Stimulated activated CD4-positive, alpha-beta T cell treated with anti-CD3 and anti-CD28 coated beads, Interleukin-1b, Interleukin-23, amount 100 ng/mL, for 48 hours (primary cell): ENCODE measurements at regions not wholly inside any gene's neighbourhood (a gene's known extent, or its start where the extent isn't known, plus 50 kb on each side); places are given as distances from the start of the nearest gene placed in this dataset.

Experiments
- DNase-seq: peaks from one replicate; pipeline ENCODE4 v3.0.0-alpha.2; 2020

DNA sequence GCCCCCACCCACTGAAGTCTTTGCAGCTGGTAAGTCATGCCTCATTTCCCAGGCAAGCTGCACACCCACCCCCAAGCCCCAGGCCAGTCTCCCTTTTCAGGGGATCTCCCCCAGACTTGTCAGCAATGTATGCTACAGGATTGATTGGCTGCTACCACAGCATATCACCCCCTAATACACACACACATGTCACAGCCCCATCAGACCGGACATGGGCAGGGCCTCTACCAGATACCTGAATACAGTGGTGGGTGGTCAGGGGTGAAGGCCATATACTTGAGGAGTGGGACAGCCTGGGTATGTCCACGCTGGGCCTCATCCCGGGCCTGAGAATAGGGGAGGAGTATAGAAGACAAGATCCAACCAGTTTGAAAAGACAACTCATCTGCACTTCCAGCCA lies 63.4 kb upstream of the ARAP3 start:
- DNase-seq, result no peak

DNA sequence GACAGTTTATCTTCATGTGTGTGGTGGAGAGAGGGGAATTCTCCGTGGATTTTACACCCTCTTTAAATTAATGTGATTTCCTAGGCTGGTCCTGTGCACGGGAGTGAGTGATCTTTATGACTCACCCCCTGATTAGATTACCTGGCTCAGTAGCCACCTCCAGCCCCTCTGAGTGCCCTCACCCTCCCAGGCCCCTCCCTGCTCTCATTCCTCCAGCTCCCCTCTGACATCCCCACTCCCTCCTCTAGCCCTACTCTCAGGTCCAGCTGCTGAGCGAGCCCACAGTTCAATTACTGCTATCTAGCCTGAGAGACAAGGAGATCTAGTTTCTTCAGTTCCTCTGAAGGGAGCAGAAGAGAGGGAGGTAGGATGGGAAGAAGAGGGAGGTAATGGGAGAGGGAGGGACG lies 61.8 kb upstream of the ARAP3 start:
- no peak for DNase-seq

DNA sequence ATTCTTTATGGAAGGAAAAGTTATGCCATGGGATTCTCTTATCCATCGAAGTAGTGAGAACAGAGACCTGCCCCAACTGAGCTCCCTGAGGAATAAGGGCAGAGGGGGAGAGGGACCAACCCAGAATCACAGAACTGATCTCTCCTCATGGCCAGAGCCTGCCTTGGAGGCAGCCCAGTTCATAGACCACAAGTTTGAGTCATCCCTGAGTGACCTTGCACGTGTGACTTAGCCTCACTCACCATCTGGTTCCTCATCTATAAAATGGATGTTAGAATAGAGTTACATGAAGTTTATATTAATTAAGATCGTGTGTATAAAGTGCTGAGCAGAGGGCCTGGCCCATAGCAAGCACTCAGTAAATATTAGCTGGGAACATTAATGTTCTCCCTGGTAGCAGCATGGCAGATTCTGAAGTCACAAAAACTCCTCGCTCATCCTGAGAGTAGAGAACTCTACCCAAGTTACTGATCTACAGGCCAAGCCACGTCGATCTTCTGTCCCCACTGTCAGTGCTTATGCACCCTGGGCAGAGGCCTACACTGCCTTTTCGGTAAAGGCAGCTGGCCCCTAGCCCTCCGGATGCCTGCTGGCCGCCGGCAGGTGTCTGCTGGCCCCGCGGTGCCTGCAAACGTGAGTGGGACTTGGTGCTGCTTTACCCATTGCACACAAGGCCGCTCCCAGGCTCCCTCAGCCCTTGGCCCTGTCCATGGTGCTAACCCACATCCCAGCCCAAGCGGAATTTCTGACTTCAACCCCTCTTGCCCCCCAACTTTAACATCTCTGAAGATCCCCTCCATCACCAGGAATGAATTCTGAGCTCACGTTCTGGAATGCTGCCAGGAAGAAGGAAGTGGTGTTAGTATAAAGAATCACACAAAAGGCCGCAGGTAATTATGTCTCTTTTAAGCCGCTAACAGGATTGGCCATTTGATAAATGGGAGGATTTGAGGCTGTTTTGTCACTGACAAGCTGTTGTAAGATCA lies 61.1 kb upstream of the ARAP3 start:
- DNase-seq, result no peak

DNA sequence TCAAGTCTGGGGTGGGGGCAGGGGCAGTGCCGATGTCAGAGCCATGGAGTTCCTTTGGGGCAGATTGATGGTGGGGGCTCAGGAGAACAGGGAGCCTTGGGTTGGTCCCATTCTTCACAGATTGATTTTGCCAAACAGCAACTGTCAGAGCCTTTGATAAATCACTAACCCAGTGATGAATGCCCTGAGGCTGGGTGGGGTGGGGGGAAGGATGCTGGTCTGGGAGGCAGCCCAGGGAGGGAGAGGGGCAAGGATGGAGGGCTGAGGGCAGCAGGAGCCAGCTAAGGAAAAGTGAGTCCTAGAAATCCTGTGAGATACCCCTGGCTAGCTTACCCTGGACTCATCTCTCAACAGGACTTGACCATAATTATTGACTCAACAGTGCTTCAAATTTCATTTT lies 60.1 kb upstream of the ARAP3 start:
- no peak for DNase-seq

DNA sequence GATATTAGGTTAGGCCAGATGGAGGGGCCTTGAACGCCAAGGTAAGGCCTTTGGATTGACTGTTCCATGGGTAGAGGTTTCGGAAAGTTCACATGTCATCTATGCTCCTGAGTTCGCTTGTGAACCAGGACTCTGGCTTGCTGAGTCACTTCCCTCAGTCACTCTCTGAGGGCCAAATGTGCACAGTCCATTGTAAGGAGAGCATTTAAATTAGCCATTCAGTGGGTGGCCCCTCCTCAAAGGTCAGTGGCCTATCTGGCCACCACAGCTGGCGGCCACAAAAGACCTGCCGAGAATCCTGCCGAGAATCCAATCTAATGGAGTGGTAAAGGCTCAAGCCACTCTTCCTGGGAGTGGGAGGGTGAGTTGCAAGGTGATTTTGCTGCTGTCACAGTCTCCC lies 58.9 kb upstream of the ARAP3 start:
- no peak for DNase-seq

DNA sequence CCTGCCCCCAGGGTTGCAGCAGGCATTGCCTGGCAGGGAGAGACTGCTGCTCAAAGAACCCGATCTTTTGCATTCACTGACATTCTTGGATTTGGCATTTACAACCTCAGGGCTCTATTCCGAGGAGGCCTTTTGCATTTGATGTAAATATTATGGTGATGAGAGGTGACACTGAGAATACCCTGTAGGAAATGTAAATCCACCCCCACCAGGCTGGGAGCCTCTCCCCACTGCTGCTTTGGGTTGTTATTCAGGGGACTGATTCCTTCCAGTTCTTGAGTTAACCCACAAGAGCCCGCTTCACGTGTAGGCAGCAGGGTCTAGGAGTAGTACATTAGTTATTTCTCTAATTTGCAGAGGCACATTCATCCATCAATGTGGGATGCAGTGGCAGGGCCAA lies 55.5 kb upstream of the ARAP3 start:
- no peak for DNase-seq

DNA sequence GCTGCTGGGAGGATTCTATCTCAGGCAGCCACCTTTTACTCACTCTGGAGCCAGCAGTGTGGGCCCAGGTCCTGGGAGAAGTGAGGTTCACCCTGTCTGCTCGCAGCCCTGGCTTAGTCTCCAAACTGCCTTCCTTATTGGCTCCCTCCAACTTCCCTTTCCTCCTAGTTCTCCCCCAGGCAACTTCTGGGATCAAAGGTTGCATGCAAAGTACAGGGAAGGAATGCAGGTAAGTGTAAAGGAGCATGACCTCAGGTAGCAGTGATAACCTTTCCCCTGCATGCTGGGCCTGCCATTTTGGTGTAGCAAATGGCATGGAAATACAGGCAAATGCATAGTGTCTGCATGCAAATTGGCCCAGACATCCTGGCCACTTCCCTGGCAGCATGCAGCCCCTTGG lies 53.8 kb upstream of the ARAP3 start:
- no peak for DNase-seq

DNA sequence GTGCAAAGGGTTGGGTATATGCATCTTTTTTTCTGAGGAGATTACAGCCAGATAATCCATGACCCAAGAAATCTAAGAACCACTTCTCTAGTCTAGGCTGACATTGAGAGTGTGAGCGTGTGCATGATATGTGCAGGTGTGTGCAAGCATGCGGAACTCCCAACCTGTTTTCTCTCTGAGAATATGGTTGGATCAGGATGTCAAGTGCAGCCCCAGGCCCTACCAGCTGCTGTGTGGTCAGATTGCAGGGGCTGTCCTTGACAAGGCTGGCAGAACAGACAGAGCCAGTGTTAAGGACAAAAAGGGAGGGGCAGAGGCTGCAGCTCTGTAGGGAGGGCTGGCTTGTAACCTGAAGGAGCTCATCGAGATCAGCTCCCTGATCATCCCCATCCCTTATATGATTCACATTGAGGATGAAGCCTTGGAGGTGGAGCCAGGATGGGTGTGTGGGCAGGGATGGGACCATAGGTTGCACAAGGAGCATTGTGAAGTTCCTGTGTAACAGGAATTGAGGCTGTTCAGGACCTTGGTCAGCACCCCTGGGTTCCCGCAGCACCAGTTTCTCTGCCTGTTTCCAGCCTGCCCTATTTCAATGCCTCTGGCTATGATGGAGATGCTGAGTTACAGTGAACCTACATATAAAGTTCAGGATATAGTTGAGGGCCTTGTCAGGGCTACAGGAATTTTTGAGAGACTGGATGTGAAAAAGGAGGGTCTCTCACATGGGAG lies 52.6 kb upstream of the ARAP3 start:
- DNase-seq, result peak; percentile 11

DNA sequence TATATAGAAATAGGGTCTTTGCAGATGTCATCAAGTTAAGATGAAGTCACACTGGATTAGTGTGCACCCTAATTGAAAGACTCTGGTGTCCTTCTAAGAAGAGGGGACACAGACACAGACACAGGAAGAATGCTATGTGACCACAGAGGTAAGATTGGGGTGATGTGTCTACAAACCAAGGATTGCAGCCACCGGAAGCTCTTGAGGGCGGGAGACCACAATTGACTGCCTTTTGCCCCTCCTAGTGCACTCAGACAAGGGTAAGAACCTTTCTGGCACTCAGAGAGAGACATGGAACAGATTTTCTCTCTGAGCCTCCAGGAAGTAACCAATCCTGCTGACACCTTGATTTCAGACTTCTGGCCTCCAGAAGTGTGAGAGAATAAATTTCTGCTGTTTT lies 51.2 kb upstream of the ARAP3 start:
- no peak for DNase-seq

DNA sequence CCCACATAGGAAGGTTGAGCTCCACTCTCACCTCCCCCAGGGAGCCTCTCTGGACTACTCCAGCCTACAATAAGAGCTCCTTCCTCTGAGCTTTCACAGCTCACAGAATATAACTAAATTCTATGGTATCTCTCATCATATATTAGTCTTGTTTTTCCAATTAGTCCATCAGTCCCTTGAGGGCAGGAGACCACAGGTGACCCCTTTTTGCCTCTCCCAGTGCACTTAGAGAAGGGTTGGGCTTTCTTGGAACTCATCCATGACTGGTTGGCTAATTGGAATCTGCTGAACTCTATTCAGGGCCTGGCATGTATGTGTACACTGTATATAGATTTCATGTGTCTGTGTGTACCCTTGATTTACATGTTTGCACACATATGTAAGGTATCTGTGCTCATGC lies 50.4 kb upstream of the ARAP3 start:
- DNase-seq, result no peak
